ENCODE measurements at regions not wholly inside any gene's neighbourhood (a gene's known extent, or its start where the extent isn't known, plus 50 kb on each side); places are given as distances from the start of the nearest gene placed in this dataset. TPM values are rescaled to one million over a fixed set of nuclear protein-coding genes. Genes with fewer than 3 reads are reported as not detected.

DNA sequence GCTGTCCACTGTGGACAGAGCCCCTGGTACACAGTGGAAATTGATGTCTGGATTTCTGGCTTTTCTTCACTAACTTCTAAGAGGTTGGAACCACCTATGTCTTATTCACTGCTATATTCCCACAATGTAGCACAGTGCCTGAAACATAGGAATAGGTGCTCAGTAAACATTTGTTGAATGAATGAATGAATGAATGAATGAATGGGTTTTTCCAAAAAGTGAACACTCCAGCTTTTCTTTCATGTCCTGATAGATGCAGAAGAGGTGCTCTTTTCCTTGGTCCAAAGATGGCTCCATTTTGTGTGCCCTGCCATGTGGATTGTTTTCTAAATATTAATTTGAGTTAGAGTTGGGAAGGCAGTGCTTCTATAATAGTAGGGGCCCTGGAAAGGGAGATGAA, 124.1 kb downstream of the SP3 start:
- DNase-seq (ENCODE audit: low read depth in 4 of 6, low spot score in 6 of 6) = no peak
- H3K36me3 ChIP-seq (ENCODE audit: control insufficient read depth, insufficient read depth, low read length) = no peaks in the 10 kb centered on the region
- H3K27me3 ChIP-seq (ENCODE audit: control insufficient read depth, insufficient read depth, low read length) = no peaks in the 10 kb centered on the region
- no peak overlapping the region for H3K27ac ChIP-seq (ENCODE audit: low read depth, low read length)
- no peak overlapping the region for H3K4me3 ChIP-seq (ENCODE audit: low read depth, low read length)
- no peaks in the 10 kb centered on the region for H3K9me3 ChIP-seq (ENCODE audit: control insufficient read depth, insufficient read depth, low read length)
- no peaks in the 10 kb centered on the region for H3K4me1 ChIP-seq (ENCODE audit: control insufficient read depth, insufficient read depth, low read length)

DNA sequence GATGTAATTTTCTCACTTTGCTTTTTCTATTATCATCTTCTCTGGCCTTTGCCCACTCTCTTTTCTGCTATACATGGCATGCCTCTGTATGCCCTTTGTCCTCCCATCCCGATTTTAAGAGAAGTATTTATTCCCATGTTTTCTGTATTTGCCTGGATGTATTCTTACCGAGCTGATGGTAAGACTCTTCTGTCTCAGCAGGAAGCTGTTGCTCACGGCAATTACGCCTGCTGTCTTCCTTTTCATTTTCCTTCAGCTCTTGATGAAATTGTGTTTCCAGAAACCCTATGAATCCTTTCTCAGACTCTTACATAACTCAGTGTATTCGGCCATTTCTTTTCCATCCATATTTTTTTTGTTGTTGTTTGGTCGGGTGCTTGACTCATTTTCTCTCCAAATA, 121.6 kb downstream of the SP3 start:
- Histone ChIP-seq H3K4me1 (ENCODE audit: control insufficient read depth, insufficient read depth, low read length) (no peaks in the 10 kb centered on the region), H3K27ac (ENCODE audit: low read depth, low read length) (no peak overlapping the region), H3K9me3 (ENCODE audit: control insufficient read depth, insufficient read depth, low read length) (no peaks in the 10 kb centered on the region), H3K36me3 (ENCODE audit: control insufficient read depth, insufficient read depth, low read length) (no peaks in the 10 kb centered on the region), H3K4me3 (ENCODE audit: low read depth, low read length) (no peak overlapping the region), H3K27me3 (ENCODE audit: control insufficient read depth, insufficient read depth, low read length) (no peaks in the 10 kb centered on the region)
- DNase-seq (ENCODE audit: low read depth in 4 of 6, low spot score in 6 of 6) = peak in 1 of 6 donors; percentile 72
- 80% methylated on average over 3 of the region's 6 CpGs for WGBS (ENCODE audit: insufficient coverage)

GRCh38 chr2:173851141-173851641, 114.0 kb downstream of the SP3 start:
- H3K27ac ChIP-seq (ENCODE audit: low read depth, low read length) = no peak overlapping the region
- H3K4me1 ChIP-seq (ENCODE audit: control insufficient read depth, insufficient read depth, low read length) = peaks cover 3% of the 10 kb centered on the region
- no peaks in the 10 kb centered on the region for H3K36me3 ChIP-seq (ENCODE audit: control insufficient read depth, insufficient read depth, low read length)
- DNase-seq (ENCODE audit: low read depth in 4 of 6, low spot score in 6 of 6) = peak in 2 of 6 donors; percentile 44 to 88
- no peaks in the 10 kb centered on the region for H3K9me3 ChIP-seq (ENCODE audit: control insufficient read depth, insufficient read depth, low read length)
- no peaks in the 10 kb centered on the region for H3K27me3 ChIP-seq (ENCODE audit: control insufficient read depth, insufficient read depth, low read length)
- no peak overlapping the region for H3K4me3 ChIP-seq (ENCODE audit: low read depth, low read length)
- 65% methylated on average over 7 of the region's 9 CpGs for WGBS (ENCODE audit: insufficient coverage)

DNA sequence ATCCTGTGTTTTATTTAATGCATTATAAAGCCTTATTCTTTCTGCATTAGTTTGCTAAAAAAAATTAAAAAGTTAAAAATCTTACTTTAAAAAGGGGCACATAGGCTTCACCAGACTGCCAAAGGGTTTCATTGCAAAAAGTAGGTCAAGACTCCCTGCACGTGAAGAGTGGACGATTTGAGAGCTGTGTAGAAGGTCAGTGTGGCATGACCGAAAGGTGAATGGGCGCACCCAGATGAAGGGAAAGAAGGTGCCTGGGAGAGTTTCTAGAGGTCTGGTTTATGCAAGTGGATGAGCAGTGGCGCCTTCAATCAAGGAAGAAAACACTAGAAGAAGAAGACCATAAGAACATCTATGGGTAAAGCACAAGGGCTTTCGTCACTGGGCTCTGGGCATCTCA, 111.0 kb downstream of the SP3 start:
- 96% methylated on average over 5 of the region's 6 CpGs for WGBS (ENCODE audit: insufficient coverage)
- Histone ChIP-seq H3K9me3 (ENCODE audit: control insufficient read depth, insufficient read depth, low read length) (no peaks in the 10 kb centered on the region), H3K4me1 (ENCODE audit: control insufficient read depth, insufficient read depth, low read length) (peaks cover 3% of the 10 kb centered on the region), H3K36me3 (ENCODE audit: control insufficient read depth, insufficient read depth, low read length) (no peaks in the 10 kb centered on the region), H3K27me3 (ENCODE audit: control insufficient read depth, insufficient read depth, low read length) (no peaks in the 10 kb centered on the region), H3K4me3 (ENCODE audit: low read depth, low read length) (no peak overlapping the region), H3K27ac (ENCODE audit: low read depth, low read length) (no peak overlapping the region)
- no peak for DNase-seq (ENCODE audit: low read depth in 4 of 6, low spot score in 6 of 6)

GRCh38 chr2:173854840-173855239, 110.3 kb downstream of the SP3 start:
- WGBS (ENCODE audit: insufficient coverage) = 100% methylated on average over 3 of the region's 5 CpGs
- Histone ChIP-seq H3K36me3 (ENCODE audit: control insufficient read depth, insufficient read depth, low read length) (no peaks in the 10 kb centered on the region), H3K9me3 (ENCODE audit: control insufficient read depth, insufficient read depth, low read length) (no peaks in the 10 kb centered on the region), H3K27ac (ENCODE audit: low read depth, low read length) (no peak overlapping the region), H3K27me3 (ENCODE audit: control insufficient read depth, insufficient read depth, low read length) (no peaks in the 10 kb centered on the region), H3K4me1 (ENCODE audit: control insufficient read depth, insufficient read depth, low read length) (peaks cover 3% of the 10 kb centered on the region), H3K4me3 (ENCODE audit: low read depth, low read length) (no peak overlapping the region)
- peak in 1 of 6 donors; percentile 32 for DNase-seq (ENCODE audit: low read depth in 4 of 6, low spot score in 6 of 6)

- Histone ChIP-seq H3K4me1 (ENCODE audit: control insufficient read depth, insufficient read depth, low read length) (peaks cover 3% of the 10 kb centered on the region), H3K36me3 (ENCODE audit: control insufficient read depth, insufficient read depth, low read length) (no peaks in the 10 kb centered on the region), H3K9me3 (ENCODE audit: control insufficient read depth, insufficient read depth, low read length) (no peaks in the 10 kb centered on the region), H3K27me3 (ENCODE audit: control insufficient read depth, insufficient read depth, low read length) (no peaks in the 10 kb centered on the region), H3K27ac (ENCODE audit: low read depth, low read length) (no peak overlapping the region), H3K4me3 (ENCODE audit: low read depth, low read length) (no peak overlapping the region)
- no CpG with 5 or more reads among the region's 2 CpGs for WGBS (ENCODE audit: insufficient coverage)
- DNase-seq (ENCODE audit: low read depth in 4 of 6, low spot score in 6 of 6) = no peak
These were observed 109.5 kb downstream of the SP3 start for GRCh38 chr2:173855661-173856060.

Small RNAs in the stretch of these regions (small RNA-seq; reads per million reads assigned to genes)
- not detected for gene AC013410.2 (ENCODE audit: low replicate concordance)

All from spinal cord (tissue), 10 donors.